Pancreas (tissue), 10 donors: ENCODE measurements at regions not wholly inside any gene's neighbourhood (a gene's known extent, or its start where the extent isn't known, plus 50 kb on each side); places are given as distances from the start of the nearest gene placed in this dataset.
A peak's percentile ranks its signal among the peaks of the same experiment; 100 is the strongest.

Experiments used
- ATAC-seq, 4 donors: fragments of 200-7000 bp; cut with Tn5 transposase; one replicate each; pipeline versions ENCODE4 v1.8.0 to v1.9.1; 2020; ENCODE audit warnings: mild to moderate bottlenecking in 4 of 4, moderate library complexity in 4 of 4
- DNase-seq, 6 donors: peaks; one replicate each; pipeline ENCODE4 v3.0.0-alpha.2; 2020
- FAIRE-seq: peaks from 2 replicates; lab custom pipeline; 2012; peaks lifted over from hg19 to GRCh38; lab: Jason Lieb, UNC
- H3K27ac ChIP-seq, 4 donors: fragments of 200-600 bp; sonication (generic); 1 replicate in 3 of 4; 2 replicates in 1 of 4; pipeline versions ENCODE4 v1.5.0 to v1.8.0; 2020
- H3K27me3 ChIP-seq, 4 donors: fragments of 200-600 bp; one replicate each; pipeline ENCODE4 v1.8.0; 2021
- H3K36me3 ChIP-seq, 3 donors: fragments of 200-600 bp; sonication (generic) in 1 of 3; one replicate each; pipeline versions ENCODE4 v1.5.0 to v1.8.0; 2020 to 2021
- H3K4me1 ChIP-seq, 3 donors: fragments of 200-600 bp; one replicate each; pipeline ENCODE4 v1.8.0; 2021
- H3K4me3 ChIP-seq, 4 donors: fragments of 200-600 bp; sonication (generic) in 2 of 4; one replicate each; pipeline versions ENCODE4 v1.5.0 to v1.8.0; 2020 to 2021
- H3K9me3 ChIP-seq, 4 donors: fragments of 200-600 bp; one replicate each; pipeline ENCODE4 v1.8.0; 2021
- WGBS, 2 donors: extraction: QIAGEN DNeasy Blood & Tissue Kit; methylation state at CpG; one replicate each; pipeline ENCODE4 v1.1.7; 2013; 5-methylcytosine and 5-hydroxymethylcytosine counted together
- intact Hi-C, 3 donors: fragments of 100-400 bp; cut with DNase I; formaldehyde crosslinking; loops; one replicate each; pipeline versions ENCODE4 v1.11.1 to v1.14.2; 2022
- TF ChIP-seq, protein P1 (sequence below), 4 donors: fragments of 200-600 bp; sonication (generic) in 3 of 4; IDR thresholded peaks; one replicate each; pipeline versions ENCODE4 v1.5.0 to v1.8.0; 2021; ENCODE audit warnings: antibody characterized with exemption in 4 of 4
- donor health status: healthy with polysubstance abuse.
- donor health status: DM: no; HTN: no; CAD: no; lungs with moderate emphysema.
- donor health status: DM: no; HTN: no; CAD: no.
- donor health status: control.
- donor health status: control.
- donor health status: Bipolar disorder and iron deficiency.
- donor health status: DM: yes; HTN: yes; CAD: no.
- donor health status: DM: no; HTN: no; CAD: no.
- donor health status: DM: no; HTN: no; CAD: no.
- donor health status: DM: yes; HTN: yes; CAD: no.

GRCh38 chr21:27493542-27493941 lies 526.7 kb upstream of the ADAMTS5 start:
- no peaks in the 10 kb centered on the region for H3K36me3 ChIP-seq
- no peaks in the 10 kb centered on the region for H3K9me3 ChIP-seq
- intact Hi-C loops, result no loop called here
- H3K4me3 ChIP-seq, result no peak overlapping the region
- H3K27me3 ChIP-seq, result no peaks in the 10 kb centered on the region
- H3K27ac ChIP-seq, result no peak overlapping the region
- DNase-seq (no peak), FAIRE-seq (no peak), ATAC-seq (no peak)
- TF ChIP-seq, protein P1, sequence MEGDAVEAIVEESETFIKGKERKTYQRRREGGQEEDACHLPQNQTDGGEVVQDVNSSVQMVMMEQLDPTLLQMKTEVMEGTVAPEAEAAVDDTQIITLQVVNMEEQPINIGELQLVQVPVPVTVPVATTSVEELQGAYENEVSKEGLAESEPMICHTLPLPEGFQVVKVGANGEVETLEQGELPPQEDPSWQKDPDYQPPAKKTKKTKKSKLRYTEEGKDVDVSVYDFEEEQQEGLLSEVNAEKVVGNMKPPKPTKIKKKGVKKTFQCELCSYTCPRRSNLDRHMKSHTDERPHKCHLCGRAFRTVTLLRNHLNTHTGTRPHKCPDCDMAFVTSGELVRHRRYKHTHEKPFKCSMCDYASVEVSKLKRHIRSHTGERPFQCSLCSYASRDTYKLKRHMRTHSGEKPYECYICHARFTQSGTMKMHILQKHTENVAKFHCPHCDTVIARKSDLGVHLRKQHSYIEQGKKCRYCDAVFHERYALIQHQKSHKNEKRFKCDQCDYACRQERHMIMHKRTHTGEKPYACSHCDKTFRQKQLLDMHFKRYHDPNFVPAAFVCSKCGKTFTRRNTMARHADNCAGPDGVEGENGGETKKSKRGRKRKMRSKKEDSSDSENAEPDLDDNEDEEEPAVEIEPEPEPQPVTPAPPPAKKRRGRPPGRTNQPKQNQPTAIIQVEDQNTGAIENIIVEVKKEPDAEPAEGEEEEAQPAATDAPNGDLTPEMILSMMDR (IDR thresholded peaks at IDR 0.05), result no peak
- no peaks in the 10 kb centered on the region for H3K4me1 ChIP-seq

- intact Hi-C loops, result no loop called here
- H3K36me3 ChIP-seq, result no peaks in the 10 kb centered on the region
- no peak for FAIRE-seq
- H3K27me3 ChIP-seq, result no peaks in the 10 kb centered on the region
- TF ChIP-seq, protein P1 (IDR thresholded peaks at IDR 0.05), result no peak
- 75 to 81% methylated on average over 3 of the region's 3 CpGs for WGBS, 2 donors
- no peak for ATAC-seq
- H3K9me3 ChIP-seq, result no peaks in the 10 kb centered on the region
- no peak overlapping the region for H3K27ac ChIP-seq
- DNase-seq, result no peak
- H3K4me1 ChIP-seq, result no peaks in the 10 kb centered on the region
- no peak overlapping the region for H3K4me3 ChIP-seq
Measured at GRCh38 chr21:27487676-27488075, 520.8 kb upstream of the ADAMTS5 start.

DNA sequence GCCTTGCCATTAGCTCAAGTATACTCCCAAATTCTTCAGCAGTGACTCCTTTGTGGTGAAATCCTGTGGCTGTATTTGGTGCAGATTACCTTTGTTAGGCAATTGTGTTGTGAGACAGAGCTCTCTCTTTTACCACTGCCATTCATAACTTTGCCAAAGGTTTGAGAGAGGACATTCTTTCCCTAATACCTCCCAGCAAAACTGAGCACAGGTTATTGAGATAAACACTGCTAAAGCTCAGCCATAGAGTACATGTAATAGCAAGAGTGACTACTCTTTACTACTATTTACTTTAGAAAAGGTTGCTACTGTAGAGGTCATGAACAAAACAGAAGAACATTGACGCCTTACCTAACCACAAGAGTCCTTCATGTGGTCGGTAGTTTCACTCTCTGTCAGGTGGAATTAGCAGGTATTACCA lies 514.0 kb upstream of the ADAMTS5 start:
- peaks cover 0 to 3% (median 0%) of the 10 kb centered on the region in 3 donors for H3K4me1 ChIP-seq
- no peaks in the 10 kb centered on the region for H3K36me3 ChIP-seq
- H3K27ac ChIP-seq, result no peak overlapping the region
- no peak overlapping the region for H3K4me3 ChIP-seq
- H3K27me3 ChIP-seq, result no peaks in the 10 kb centered on the region
- ATAC-seq (no peak), FAIRE-seq (no peak), DNase-seq (no peak)
- intact Hi-C loops, result no loop called here
- TF ChIP-seq, protein P1 (IDR thresholded peaks at IDR 0.05), result no peak
- no peaks in the 10 kb centered on the region for H3K9me3 ChIP-seq
- 90 to 91% methylated on average over 2 of the region's 2 CpGs for WGBS, 2 donors

- TF ChIP-seq, protein P1 (IDR thresholded peaks at IDR 0.05), result no peak
- Histone ChIP-seq H3K9me3 (no peaks in the 10 kb centered on the region), H3K36me3 (no peaks in the 10 kb centered on the region), H3K27me3 (no peaks in the 10 kb centered on the region), H3K4me3 (no peak overlapping the region), H3K4me1 (peaks cover 0 to 3% (median 0%) of the 10 kb centered on the region in 3 donors), H3K27ac (no peak overlapping the region)
- DNase-seq (no peak), FAIRE-seq (no peak), ATAC-seq (no peak)
- intact Hi-C loops, result no loop called here
- WGBS, 2 donors, result 63 to 78% methylated on average over 2 of the region's 2 CpGs
Measured at GRCh38 chr21:27477296-27477695, 510.4 kb upstream of the ADAMTS5 start.

- Histone ChIP-seq H3K4me1 (peaks cover 0 to 3% (median 0%) of the 10 kb centered on the region in 3 donors), H3K27me3 (no peaks in the 10 kb centered on the region), H3K36me3 (no peaks in the 10 kb centered on the region), H3K4me3 (no peak overlapping the region), H3K27ac (no peak overlapping the region), H3K9me3 (no peaks in the 10 kb centered on the region)
- DNase-seq, result no peak
- intact Hi-C loops, result no loop called here
- TF ChIP-seq, protein P1 (IDR thresholded peaks at IDR 0.05), result peak in 1 of 4 donors; percentile 11
- ATAC-seq, result peak in 1 of 4 donors; percentile 33
- 5 to 9% methylated on average over 1 of the region's 1 CpG for WGBS, 2 donors
- no peak for FAIRE-seq
Measured at GRCh38 chr21:27476696-27477095, 509.8 kb upstream of the ADAMTS5 start.
